GM21360 (cell line): ENCODE measurements at regions not wholly inside any gene's neighbourhood (a gene's known extent, or its start where the extent isn't known, plus 50 kb on each side); places are given as distances from the start of the nearest gene placed in this dataset.
A peak's percentile ranks its signal among the peaks of the same experiment; 100 is the strongest.
"Not testable (repeated sequence)": the region's sequence is repeated elsewhere in the genome, so short reads cannot be mapped to it uniquely, and the experiment has no call there.

Source experiments
- ATAC-seq: cut with Tn5 transposase; IDR thresholded peaks from one replicate; pipeline ENCODE4 v1.9.1; 2021; ENCODE audit warnings: mild to moderate bottlenecking, moderate library complexity; ENCODE audit not compliant: unreplicated experiment

DNA sequence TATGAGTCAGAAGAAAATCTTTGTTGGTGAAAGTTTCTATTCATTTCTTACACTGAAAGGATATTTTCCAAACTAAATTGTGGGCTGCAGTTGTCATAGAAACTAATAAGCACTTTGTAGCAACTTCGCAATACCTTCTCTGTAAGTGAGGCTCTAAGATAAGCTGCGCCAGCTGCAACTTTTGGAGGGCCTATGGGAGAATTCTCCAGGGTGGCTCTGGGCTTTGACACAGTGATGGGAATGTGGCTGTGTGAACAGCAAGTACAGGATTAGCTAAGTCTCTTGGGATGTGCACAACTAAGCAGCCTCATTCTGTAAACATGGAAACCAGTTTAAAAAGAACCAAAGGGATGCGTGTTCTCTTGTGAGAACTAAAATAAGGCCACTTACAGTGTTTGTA is 124.6 kb upstream of the SGO1 start:
- no peak for ATAC-seq

DNA sequence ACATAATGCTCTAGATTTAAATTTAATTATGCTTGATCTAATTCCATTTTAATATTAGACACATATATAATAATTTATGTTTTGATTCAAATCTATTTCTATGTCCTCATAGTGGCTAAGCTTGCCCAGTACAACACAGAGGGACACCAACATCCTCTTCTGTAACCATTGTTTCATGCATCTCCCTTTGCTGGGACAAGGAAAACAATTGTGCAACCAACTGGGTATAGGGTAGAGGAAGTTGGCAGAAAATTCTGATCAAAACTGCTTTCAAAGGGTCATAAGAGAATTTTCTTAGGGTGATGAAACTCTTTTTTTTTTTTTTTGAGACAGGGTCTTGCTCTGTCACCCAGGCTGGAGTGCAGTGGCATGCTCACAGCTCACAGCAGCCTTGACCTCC is 121.4 kb upstream of the SGO1 start:
- no peak for ATAC-seq

DNA sequence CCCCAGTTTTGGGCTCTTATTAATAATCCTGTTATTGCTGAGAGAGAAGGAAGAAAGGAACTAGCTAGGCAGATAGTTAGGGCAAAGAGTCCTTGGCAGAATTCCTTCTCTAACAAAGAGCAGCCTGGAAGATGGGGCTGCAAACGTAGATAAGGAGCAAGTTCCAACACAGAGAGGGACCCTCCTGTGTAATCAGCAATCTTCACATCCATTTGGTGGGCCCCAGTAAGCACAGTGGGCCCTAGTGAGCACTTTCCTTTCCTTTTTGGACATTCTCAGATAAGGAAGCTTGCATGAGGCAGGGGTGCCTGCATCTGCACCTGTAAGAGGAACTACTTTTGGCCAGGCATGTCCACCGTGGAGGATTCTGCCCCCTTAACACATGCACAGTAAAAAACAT is 119.6 kb upstream of the SGO1 start:
- ATAC-seq = no peak

DNA sequence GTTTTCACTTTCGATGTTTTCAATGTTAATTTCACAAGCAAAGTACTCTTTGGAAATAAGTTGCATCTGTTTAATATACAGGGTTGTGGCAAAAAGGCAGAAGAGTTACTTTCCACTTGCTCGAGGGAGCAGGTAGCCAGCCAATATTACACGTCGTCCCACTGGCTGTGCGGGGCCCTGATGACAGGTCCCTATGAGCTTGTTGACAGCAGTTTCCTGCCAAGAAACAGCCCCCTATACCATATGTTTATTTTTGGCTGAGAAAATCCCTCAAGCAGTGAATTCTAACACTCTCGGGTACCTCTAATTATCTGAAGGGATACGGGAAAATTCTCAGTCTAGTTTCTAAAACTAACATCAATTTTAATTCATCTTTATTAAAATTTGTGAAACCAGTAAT is 116.8 kb upstream of the SGO1 start:
- ATAC-seq = no peak

DNA sequence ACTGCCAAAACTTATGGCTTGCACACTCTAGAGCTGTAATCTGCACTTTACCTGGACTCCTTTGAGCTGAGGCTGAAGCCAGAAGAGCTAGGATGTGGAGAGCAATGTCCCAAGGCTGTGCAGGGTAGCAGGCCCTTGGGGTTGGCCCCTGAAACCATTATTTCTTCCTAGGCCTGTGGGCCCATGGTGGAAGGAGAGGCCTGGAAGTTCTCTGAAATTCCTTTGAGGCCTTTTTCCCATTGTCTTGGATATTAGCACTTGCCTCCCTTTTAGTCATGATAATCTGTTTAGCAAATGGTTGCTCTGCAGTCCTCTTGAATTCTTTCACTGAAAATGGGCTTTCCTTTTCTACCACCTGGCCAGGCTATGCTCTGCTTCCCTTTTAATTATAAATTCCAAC is 102.0 kb upstream of the SGO1 start:
- no peak for ATAC-seq

DNA sequence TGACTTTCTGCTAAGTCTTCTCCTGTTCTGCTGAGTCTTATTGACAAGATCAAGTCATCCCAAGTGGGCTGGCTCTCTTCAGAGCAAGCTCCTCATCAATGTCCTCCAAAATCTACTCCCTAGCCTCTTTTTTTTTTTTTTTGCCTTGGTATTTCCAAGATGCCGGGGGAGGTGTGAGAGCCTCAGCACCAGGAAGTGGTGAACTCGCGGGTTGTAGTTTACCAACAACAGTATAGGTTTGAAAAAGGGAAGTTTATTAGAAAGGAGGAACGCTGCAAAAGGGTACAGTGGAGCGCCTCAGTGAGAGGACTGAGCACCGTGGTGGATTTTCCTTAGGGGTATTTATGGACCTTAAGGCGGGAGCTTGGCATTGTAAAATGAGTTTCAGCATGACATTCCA is 94.3 kb upstream of the SGO1 start:
- ATAC-seq = no peak

DNA sequence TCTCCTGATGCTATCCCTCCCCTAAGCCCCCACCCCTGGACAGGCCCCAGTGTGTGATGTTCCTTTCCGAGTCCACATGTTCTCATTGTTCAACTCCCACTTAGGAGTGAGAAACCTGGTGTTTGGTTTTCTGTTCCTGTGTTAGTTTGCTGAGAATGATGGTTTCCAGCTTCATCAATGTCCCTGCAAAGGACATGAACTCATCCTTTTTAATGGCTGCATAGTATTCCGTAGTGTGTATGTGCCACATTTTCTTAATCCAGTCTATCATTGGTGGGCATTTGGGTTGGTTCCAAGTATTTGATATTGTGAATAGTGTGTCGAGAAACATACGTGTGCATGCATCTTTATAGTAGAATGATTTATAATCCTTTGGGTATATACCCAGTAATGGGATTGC is 80.0 kb upstream of the SGO1 start:
- not testable (repeated sequence) for ATAC-seq

DNA sequence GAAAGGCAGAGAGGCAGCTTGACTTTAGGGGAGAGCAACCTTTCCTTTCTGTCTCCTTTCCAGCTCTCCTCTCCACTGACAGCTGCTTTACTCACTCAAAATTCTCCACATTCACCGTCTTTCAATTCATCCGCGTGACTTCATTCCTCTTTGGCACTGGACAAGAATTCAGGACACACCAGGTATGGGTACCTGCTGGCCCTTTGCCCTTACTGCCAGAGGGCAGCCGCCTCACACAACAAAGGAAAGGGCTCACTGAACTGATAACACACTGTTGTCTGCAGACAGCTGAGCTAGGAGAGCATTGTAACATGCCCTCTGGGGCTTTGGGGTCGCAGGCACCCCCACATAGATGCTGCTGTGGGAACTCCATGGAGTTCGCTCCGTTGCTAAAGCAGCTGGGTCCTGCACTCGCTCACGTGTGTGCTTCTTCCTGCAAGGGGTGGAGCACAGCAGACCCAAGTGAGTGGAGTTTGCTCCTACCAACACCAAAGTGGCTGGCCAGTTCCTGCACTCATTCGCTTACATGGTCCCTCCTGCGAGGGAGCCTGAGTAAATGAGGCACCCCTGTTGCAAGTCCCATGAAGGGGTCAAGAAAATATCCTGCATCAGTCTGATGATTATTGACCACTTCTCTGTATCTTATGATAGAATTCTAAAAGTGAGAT is 79.0 kb upstream of the SGO1 start:
- ATAC-seq = no peak

DNA sequence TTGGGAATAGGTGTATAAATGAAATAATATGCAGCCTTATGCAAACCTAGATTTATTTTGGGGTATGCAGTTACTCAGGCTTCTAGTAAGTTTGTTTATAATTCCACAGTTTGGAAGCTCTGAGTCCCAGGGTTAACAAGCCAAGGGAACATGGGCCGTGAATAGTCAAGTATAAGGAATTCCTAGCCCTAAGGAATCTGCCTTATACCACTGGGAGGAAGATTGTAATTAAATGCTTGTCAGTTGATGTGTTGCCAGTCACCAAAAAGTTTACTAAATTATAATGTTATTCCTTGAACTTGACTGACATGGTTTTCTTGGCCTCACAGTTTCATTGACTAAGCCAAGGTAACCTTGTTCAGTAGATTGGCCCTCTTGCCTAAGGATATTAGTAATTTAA is 72.4 kb upstream of the SGO1 start:
- no peak for ATAC-seq

DNA sequence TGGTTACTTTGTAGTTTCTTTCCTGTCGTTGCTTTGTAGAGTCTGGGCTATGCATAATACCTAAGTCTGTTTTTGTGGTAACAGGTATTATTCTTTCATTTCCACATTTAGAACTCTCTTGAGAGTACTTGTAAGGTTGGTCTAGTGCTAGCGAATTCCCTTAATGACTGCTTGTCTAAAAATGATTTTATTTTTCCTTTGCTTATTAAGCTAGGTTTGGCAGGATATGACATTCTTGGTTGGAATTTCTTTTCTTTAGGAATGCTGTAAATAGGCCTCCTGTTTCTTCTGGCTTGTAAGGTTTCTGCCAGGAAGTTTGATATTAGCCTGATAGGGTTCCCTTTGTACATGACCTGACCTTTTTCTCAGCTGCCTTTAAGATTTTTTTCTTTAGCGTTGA is 70.1 kb upstream of the SGO1 start:
- peak; percentile 89 for ATAC-seq

DNA sequence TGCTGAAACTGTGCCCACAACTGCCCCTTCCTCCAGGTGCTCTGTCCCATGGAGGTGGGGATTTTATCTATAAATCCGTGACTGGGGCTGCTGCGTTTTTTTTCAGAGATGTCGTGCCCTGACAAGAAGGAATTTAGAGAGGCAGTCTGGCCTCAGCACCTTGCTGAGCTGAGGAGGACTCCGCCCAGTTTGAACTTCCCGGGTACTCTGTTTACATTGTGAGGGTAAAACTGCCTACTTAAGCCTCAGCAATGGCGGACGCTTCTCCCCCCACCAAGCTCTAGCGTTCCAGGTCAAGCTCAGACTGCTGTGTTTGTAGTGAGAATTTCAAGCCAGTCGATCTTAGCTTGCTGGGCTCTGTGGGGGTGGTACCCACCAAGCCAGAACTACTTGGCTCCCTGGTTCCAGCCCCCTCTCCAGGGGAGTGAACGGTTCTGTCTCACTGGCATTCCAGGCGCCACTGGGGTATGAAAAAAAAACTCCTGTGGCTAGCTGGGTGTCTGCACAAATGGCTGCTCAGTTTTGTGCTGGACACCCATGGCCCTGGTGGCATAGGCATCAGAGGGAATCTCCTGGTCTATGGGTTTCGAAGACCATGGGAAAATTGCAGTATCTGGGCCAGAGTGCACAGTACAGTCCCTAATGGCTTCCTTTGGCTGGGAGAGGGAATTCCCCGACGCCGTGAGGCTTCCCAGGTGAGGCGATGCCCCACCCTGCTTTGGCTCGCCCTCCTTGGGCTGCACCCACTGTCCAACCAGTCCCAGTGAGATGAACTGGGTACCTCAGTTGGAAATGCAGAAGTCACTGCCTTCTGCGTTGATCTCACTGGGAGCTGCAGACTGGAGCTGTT is 68.5 kb upstream of the SGO1 start:
- ATAC-seq = no peak

DNA sequence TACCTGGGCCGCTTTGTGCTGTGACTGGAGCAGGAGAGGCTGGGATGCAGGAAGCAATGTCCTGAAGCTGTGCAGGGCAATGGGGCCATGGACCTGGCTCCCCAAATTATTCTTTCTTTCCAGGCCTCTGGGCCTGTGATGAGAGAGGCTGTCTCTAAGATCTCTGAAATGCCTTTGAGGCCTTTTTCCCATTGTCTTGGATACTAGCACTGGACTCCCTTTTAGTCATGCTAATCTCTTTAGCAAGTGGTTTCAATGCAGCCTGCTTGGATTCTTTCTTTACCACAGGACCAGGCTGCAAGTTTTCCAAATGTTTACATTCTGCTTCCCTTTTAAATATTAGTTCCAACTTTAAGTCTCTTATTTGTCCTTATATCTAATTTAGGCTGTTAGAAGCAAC is 64.8 kb upstream of the SGO1 start:
- no peak for ATAC-seq

DNA sequence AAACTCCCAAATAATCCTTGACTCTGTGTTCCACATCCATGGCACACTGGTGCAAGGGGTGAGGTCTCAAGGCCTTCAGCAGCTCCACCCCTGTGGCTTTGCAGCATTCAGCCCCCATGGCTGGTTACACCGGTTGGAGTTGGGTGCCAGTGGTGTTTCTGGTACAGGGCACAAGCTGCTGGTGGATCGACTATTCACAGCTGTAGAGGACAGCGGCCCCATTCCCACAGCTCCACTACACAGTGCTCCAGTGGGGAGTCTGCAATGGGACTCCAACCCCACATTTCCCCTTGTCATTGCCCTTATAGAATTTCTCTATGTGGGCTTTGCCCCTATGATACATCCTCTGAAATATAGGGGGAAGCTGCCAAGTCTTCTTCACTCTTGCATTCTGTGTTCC is 64.3 kb upstream of the SGO1 start:
- ATAC-seq = no peak

DNA sequence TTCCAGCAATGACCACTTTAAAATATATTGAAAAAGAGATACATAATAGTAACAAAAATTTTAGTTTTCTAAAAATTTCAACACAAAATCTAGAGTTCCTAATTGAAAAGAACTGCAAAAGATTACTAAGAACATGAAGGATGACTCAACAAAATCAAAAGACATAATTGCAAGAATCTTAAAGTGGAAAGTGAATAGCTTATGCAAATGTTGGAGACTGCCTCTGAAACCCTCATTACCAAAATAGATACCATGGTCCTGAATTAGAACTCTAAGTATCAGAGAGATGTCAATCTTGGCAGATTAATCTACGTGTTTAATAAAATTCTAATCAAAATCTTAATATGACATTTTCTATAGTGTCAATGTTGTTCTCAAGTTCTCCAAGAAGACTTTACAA is 60.7 kb upstream of the SGO1 start:
- ATAC-seq = peak; percentile 94

DNA sequence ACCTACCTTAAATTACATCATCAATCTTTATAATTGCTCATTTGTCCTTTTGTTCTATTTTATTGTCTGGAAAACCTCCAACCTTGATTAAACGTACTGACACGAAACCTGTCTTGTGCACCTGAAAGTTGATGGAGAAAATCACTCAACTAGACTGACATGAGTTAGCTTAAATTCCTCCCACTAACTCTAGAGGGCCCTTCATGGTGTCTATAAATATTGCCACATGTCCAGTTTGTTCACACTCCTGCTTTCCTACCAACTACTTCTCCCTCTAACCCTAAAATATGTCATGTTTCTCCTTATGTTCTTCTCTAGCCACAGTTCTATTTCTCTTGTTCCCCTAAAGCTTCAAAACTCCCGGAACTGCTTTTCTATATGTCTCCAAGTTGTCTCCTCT is 59.8 kb upstream of the SGO1 start:
- ATAC-seq = no peak

DNA sequence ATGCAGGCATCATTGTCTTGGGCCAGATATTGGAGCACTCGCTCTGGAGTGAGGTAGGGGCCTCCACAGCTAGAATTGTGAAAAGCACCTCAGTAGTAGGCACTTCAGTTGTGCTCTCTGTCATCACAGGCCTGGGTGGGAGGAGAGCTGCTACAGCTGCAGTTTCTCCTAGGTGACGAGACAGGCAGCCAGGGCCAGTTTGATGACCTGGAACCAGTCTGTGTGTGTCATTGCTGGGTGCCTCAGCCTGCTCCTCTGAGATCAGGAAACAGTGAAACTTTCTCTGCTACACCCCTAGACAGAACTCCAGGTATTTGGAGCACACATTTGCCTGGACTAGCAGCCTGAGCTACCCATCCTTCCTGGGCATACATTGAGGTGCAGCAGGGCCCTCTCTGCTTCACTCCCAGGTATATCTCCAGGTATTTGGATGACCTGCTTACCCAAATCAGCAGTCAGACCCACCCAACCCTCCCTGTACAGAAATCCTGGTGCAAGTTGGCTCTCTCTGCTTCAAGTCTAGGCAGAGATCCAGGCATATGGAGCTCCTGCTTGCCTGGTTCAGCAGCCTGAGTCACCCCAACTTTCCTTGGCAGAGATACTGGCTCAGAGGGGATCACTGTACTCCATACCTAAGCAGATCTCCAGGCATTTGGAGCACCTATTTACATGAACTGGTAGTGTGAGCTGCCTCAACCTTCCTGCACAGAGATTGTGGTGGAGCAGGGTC is 54.3 kb upstream of the SGO1 start:
- ATAC-seq = no peak

DNA sequence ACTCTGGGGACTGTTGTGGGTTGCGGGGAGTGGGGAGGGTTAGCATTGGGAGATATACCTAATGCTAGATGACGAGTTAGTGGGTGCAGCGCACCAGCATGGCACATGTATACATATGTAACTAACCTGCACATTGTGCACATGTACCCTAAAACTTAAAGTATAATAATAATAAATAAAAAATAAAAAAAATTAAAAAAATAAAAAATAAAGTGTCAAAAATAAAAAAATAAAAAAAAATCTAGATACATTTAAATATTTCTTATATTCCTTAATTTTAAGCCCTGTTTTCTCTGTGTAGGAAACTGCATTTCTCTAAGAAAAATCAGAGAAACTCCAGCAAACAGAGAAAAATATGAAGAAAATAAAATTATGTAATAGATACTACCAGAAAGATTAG is 52.2 kb upstream of the SGO1 start:
- not testable (repeated sequence) for ATAC-seq

DNA sequence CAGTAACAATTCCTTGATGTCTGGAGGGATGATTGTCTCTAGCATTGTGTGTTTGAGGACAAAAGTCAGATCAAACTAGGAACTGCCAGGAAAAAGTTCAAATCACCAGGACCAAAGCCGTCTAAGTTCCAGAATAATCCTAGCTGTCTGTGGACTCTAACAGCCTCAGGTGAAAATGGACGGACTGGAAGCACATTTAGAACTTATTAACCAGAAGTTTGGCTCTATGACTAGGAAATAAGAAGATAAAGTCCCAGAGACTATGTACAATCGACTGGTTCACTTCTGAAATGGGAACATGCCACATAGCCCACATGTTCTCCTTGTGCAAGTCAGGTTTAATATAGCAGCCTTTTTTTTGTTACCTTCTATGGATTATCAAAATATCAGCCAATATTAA is 50.6 kb upstream of the SGO1 start:
- no peak for ATAC-seq
